ENCODE measurements at regions not wholly inside any gene's neighbourhood (a gene's known extent, or its start where the extent isn't known, plus 50 kb on each side); places are given as distances from the start of the nearest gene placed in this dataset.
"Not testable (repeated sequence)": the region's sequence is repeated elsewhere in the genome, so short reads cannot be mapped to it uniquely, and the experiment has no call there.

DNA sequence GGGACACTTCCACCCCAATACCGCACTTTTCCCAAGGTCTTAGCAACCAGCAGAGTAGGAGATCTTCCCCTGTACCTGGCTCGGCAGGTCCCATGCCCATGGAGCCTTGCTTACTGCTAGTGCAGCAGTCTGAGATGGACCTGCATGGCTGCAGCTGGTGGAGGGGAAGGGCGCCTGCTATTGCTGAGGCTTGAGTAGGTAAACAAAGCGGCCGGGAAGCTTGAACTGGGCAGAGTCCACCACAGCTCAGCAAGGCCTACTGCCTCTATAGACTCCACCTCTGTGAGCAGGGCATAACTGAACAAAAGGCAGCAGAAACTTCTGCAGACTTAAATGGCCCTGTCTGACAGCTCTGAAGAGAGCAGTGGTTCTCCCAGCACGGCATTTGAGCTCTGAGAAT lies 90.4 kb upstream of the ADAMTS18 start:
- H3K4me1 ChIP-seq (replicated peaks in 1 of 2); ATAC-seq (replicated peaks in 6 of 8); H3K4me3 ChIP-seq; H3K27ac ChIP-seq; in situ Hi-C loops (cut with MboI; ENCODE audit: low pct_unique_long_range_greater_than_20kb in 2 of 9, low sequenced_read_pairs in 9 of 9, unreplicated experiment in 9 of 9): not testable (repeated sequence)
- 25 to 100% (median 93%) methylated on average over 2 to 4 of the region's 6 CpGs; no CpG with 5 or more reads in 5 of the 10 experiments for WGBS, 10 experiments

DNA sequence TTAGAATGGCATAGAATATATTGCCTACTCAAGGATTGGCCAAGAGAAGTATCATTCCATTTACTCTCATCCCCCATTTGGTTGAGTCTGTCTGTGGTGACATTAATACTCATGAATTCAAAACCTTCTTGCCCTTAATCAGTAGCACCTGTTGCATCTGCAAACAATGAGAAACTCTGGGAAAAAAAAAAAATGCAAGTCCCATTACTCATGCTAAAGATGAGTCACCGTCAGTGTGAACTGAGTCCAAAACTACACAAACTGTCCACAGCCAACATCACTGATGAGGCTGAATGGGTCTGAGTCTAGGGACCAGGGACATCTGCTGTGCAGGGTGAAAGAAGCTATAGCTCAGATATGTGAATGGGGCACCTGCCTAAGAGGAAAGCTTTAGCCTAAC lies 96.9 kb upstream of the ADAMTS18 start:
- peak in 2 of 8 experiments; percentile 55 to 56 for ATAC-seq (replicated peaks in 6 of 8)
- WGBS, 10 experiments = 0 to 86% (median 42%) methylated on average over 1 of the region's 1 CpG; no CpG with 5 or more reads in 4 of the 10 experiments
- in situ Hi-C loops (cut with MboI; ENCODE audit: low pct_unique_long_range_greater_than_20kb in 2 of 9, low sequenced_read_pairs in 9 of 9, unreplicated experiment in 9 of 9) = no loop called here
- Histone ChIP-seq H3K27ac (no peak overlapping the region), H3K4me3 (no peak overlapping the region), H3K4me1 (replicated peaks in 1 of 2) (peaks cover 4 to 10% of the 10 kb centered on the region in 2 donors)

DNA sequence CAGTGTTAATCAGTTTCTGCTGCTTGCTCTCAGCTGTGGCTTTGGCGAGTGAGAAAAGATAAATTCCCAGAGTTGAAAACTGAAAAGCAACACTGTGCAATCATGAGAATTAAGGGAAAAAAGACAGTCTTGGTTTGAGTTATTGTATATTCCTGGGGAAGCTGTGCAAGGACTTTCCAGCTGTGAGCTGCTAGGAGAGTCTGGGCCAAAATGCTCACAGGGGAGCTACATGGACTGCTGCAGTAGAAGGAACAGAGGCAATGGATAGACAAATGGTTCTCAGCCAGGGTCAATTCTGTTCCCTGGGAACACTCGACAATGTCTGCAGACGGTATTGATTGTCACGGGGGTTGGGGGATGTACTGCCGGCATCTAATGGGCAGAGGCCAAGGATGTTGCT lies 102.0 kb upstream of the ADAMTS18 start:
- in situ Hi-C loops (cut with MboI; ENCODE audit: low pct_unique_long_range_greater_than_20kb in 2 of 9, low sequenced_read_pairs in 9 of 9, unreplicated experiment in 9 of 9) = no loop called here
- Histone ChIP-seq H3K4me1 (replicated peaks in 1 of 2) (peaks cover 12 to 38% of the 10 kb centered on the region in 2 donors), H3K4me3 (no peak overlapping the region), H3K27ac (no peak overlapping the region)
- WGBS, 10 experiments = 12 to 100% (median 63%) methylated on average over 1 to 5 of the region's 5 CpGs; no CpG with 5 or more reads in 2 of the 10 experiments
- ATAC-seq (replicated peaks in 6 of 8) = peak in 2 of 8 experiments; percentile 18 to 49

DNA sequence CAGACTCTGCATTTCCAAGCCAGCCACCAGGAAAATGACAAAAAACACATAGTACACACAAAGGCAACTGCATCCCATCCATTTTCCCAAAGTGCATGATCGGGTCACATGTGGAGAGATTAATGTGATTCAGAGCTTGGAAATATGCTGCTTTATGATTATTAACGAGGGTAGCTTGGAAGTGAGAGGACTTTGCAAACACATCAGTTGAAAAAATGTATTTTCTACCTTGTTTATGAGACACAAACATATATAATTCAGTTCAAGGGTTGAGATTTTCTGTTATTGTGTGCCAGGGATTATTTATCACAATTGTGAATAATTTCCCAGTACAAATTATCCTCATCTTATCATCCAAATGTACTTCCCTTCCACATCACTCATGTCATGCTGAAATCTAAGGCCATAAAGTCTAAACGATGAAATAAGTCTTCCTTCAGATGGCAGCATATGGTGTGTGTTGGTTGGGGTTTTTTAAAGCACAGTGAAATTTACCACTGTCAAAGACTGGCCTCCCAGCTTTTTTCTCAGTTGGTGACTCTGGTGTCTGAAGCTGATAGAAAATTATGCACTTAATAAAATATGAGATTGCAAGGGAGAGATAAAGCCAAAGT lies 104.7 kb upstream of the ADAMTS18 start:
- Histone ChIP-seq H3K27ac (peak overlapping the region in 1 of 2 donors; percentile 3), H3K4me1 (replicated peaks in 1 of 2) (peaks cover 12 to 38% of the 10 kb centered on the region in 2 donors), H3K4me3 (no peak overlapping the region)
- 7 to 80% (median 40%) methylated on average over 1 to 3 of the region's 3 CpGs; no CpG with 5 or more reads in 1 of the 10 experiments for WGBS, 10 experiments
- peak in 5 of 8 experiments; percentile 66 to 86 (median 82) for ATAC-seq (replicated peaks in 6 of 8)
- in situ Hi-C loops (cut with MboI; ENCODE audit: low pct_unique_long_range_greater_than_20kb in 2 of 9, low sequenced_read_pairs in 9 of 9, unreplicated experiment in 9 of 9) = no loop called here

DNA sequence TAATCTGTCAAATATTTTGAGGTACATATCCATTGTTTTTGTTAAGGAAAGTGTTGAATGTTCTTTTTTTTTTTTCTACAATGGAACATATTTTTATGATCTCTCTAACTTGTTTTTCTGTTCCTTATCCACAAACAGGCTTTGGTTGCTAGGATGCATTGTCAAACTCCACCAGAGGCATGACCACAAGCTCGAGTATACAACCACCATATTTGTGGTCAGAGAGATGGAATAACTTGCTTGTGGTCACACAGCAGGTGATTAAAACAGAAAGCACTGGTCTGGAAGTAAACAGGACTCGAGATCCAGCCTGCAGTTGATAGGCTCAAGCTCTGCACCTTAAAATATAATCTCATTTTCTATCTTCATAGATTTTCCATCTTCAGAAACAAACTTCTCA lies 105.8 kb upstream of the ADAMTS18 start:
- Histone ChIP-seq H3K4me1 (replicated peaks in 1 of 2) (peaks cover 12 to 38% of the 10 kb centered on the region in 2 donors), H3K4me3 (no peak overlapping the region), H3K27ac (no peak overlapping the region)
- WGBS, 10 experiments = 0 to 67% (median 57%) methylated on average over 1 to 2 of the region's 2 CpGs; no CpG with 5 or more reads in 1 of the 10 experiments
- in situ Hi-C loops (cut with MboI; ENCODE audit: low pct_unique_long_range_greater_than_20kb in 2 of 9, low sequenced_read_pairs in 9 of 9, unreplicated experiment in 9 of 9) = no loop called here
- ATAC-seq (replicated peaks in 6 of 8) = no peak

DNA sequence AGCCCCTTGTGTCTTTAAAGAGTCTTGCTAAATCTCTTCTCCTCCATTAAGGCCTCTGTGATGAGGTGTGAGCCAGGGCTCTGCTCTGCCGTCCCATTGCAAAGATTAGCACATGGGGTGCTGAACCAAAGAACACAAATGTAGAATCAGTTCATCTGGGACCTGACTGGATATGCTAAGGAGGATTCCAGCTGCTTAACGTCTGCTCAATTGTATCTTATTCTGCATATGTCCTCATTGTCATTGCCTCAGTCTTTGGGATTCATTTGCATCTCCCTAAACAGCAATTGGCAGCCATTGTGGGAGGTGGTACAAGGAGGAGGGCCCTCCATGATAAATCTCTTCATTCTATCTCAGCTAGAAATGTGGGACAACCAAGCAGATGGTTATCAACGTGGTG lies 106.3 kb upstream of the ADAMTS18 start:
- no peak overlapping the region for H3K27ac ChIP-seq

DNA sequence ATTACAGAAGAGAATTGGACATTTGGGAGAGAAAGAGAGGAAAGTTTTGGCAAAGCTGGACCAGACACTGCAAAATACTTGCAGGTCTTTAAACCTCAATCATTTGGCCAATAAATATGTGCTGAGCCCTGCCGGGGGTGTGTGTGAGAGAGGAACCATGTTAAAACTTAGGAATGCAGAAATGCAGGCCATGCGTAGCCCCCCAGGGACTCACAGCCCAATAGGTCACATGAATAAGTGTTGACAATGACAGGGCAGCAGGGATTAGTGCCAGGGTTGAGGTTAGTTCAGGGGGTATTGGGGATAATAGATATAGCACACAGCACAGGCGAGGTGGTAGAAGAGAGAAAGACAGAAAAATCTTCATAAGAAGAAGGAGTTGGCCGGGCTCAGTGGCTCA lies 113.3 kb upstream of the ADAMTS18 start:
- no peak overlapping the region for H3K4me3 ChIP-seq
- WGBS, 10 experiments = 40 to 93% (median 88%) methylated on average over 1 to 4 of the region's 4 CpGs; no CpG with 5 or more reads in 2 of the 10 experiments
- in situ Hi-C loops (cut with MboI; ENCODE audit: low pct_unique_long_range_greater_than_20kb in 2 of 9, low sequenced_read_pairs in 9 of 9, unreplicated experiment in 9 of 9) = no loop called here

More for the DNA sequence above, 106.3 kb upstream of the ADAMTS18 start:
- 0 to 60% (median 35%) methylated on average over 1 to 3 of the region's 3 CpGs; no CpG with 5 or more reads in 2 of the 10 experiments for WGBS, 10 experiments
- in situ Hi-C loops (cut with MboI; ENCODE audit: low pct_unique_long_range_greater_than_20kb in 2 of 9, low sequenced_read_pairs in 9 of 9, unreplicated experiment in 9 of 9) = no loop called here
- no peak for ATAC-seq (replicated peaks in 6 of 8)
- no peak overlapping the region for H3K4me3 ChIP-seq
- H3K4me1 ChIP-seq (replicated peaks in 1 of 2) = peaks cover 12 to 33% of the 10 kb centered on the region in 2 donors

DNA sequence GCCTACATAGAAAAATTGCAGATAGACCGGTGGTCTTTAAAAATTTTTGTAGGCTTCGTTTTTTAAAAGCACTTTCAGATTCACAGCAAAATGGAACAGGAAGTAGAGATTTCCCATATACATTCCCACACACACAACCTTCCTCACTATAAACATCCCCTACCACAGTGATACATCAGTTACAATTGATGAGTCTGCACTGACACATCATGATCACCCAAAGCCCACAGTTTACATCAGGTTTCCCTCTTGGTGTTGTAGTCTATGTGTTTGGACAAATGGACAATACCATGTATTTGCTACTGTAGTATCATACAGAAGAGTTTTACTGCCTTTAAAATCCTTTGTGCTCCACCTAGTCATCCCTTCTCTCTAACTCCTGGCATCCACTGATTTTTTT lies 113.9 kb upstream of the ADAMTS18 start:
- in situ Hi-C loops (cut with MboI; ENCODE audit: low pct_unique_long_range_greater_than_20kb in 2 of 9, low sequenced_read_pairs in 9 of 9, unreplicated experiment in 9 of 9) = no loop called here
- no peak overlapping the region for H3K27ac ChIP-seq
- no peak overlapping the region for H3K4me3 ChIP-seq
- no peaks in the 10 kb centered on the region for H3K4me1 ChIP-seq (replicated peaks in 1 of 2)
- no peak for ATAC-seq (replicated peaks in 6 of 8)
- WGBS, 10 experiments = 0 to 100% (median 74%) methylated on average over 1 to 2 of the region's 2 CpGs; no CpG with 5 or more reads in 2 of the 10 experiments

More for the DNA sequence above, 113.3 kb upstream of the ADAMTS18 start:
- Histone ChIP-seq H3K27ac (no peak overlapping the region), H3K4me1 (replicated peaks in 1 of 2) (no peaks in the 10 kb centered on the region)
- no peak for ATAC-seq (replicated peaks in 6 of 8)

DNA sequence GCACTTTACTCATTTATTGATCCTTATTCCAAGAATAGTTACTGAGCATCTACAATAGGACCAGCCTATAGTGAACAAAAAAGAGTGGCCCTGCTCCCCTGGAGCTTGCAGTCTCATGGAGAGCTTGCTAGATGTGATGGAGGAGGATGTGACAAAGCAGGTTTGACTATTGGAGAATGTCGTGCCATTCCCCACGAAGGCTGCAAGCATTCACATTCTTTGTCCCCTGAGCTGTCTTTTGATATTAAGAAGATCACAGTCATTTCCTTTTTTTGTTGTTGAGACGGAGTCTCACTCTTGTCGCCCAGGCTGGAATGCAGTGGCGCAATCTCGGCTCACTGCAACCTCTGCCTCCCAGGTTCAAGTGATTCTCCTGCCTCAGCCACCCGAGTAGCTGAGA lies 115.0 kb upstream of the ADAMTS18 start:
- in situ Hi-C loops (cut with MboI; ENCODE audit: low pct_unique_long_range_greater_than_20kb in 2 of 9, low sequenced_read_pairs in 9 of 9, unreplicated experiment in 9 of 9) = no loop called here
- 0 to 90% (median 73%) methylated on average over 1 to 6 of the region's 7 CpGs; no CpG with 5 or more reads in 4 of the 10 experiments for WGBS, 10 experiments
- Histone ChIP-seq H3K4me3 (no peak overlapping the region), H3K27ac (no peak overlapping the region), H3K4me1 (replicated peaks in 1 of 2) (no peaks in the 10 kb centered on the region)
- ATAC-seq (replicated peaks in 6 of 8) = no peak

DNA sequence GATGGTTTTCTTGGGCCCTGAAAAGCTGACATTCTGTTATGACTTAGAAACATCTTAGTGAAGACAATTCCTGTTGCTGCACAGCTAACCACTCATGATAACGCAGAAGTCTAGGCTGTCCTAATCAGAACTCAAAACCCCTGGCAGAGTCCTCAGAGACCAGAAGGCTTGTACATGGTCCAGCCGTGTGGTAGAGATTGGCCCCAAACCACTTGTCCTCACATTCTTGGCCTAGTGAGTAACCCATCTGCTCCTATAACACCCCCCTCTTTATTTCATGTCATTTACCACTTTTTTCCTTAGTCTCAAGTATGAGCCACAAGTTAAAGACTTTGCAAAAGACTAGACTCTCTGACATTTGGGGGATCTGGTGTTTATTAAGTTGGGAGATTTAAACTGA lies 116.5 kb upstream of the ADAMTS18 start:
- Histone ChIP-seq H3K4me1 (replicated peaks in 1 of 2) (peaks cover 5 to 6% of the 10 kb centered on the region in 2 donors), H3K4me3 (no peak overlapping the region), H3K27ac (no peak overlapping the region)
- ATAC-seq (replicated peaks in 6 of 8) = no peak
- 10 to 100% (median 90%) methylated on average over 1 to 2 of the region's 2 CpGs; no CpG with 5 or more reads in 2 of the 10 experiments for WGBS, 10 experiments
- in situ Hi-C loops (cut with MboI; ENCODE audit: low pct_unique_long_range_greater_than_20kb in 2 of 9, low sequenced_read_pairs in 9 of 9, unreplicated experiment in 9 of 9) = no loop called here

DNA sequence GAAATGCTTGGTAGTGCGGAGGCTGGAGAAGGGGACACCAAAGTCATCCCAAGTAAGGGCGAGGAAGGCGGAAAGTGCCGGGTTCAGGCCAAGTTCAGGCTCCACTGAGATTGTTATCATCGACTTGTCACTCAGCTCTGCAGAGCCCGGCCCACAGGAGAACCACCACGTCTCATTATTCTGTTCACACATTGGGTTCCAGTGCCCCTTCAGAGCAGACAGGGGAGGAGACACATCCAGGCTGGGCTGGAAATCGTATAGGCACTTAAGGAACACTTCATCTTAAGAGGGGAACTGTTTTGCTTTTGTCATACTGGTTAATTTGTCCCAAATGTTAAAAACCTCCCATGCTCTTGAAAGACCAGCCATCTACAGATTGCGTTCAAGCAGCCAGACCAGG lies 118.3 kb upstream of the ADAMTS18 start:
- no peak overlapping the region for H3K4me3 ChIP-seq

DNA sequence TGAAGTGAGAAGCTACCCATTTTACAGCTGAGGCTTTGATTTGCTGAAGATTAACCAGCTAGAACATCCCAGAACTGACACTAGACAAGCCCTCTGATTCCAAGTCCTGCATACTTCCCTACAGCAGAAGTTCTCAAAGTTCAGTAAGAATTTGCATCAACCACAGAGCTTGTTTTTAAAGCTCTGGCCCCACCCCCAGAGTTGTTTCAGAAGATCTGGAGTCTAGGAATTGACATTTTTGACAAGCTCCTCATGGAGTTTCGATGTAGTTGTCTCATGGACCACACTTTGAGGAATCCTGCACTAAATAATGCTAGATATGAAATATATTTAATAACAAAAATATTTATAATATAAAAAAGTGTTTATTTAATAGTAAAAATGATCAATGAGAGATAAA lies 120.3 kb upstream of the ADAMTS18 start:
- 0 to 100% (median 80%) methylated on average over 1 of the region's 1 CpG; no CpG with 5 or more reads in 5 of the 10 experiments for WGBS, 10 experiments
- peaks cover 5 to 6% of the 10 kb centered on the region in 2 donors for H3K4me1 ChIP-seq (replicated peaks in 1 of 2)
- H3K4me3 ChIP-seq = no peak overlapping the region
- no peak for ATAC-seq (replicated peaks in 6 of 8)
- H3K27ac ChIP-seq = no peak overlapping the region
- in situ Hi-C loops (cut with MboI; ENCODE audit: low pct_unique_long_range_greater_than_20kb in 2 of 9, low sequenced_read_pairs in 9 of 9, unreplicated experiment in 9 of 9) = no loop called here

More for the DNA sequence above, 118.3 kb upstream of the ADAMTS18 start:
- 58 to 100% (median 85%) methylated on average over 1 to 9 of the region's 9 CpGs; no CpG with 5 or more reads in 4 of the 10 experiments for WGBS, 10 experiments
- peak in 1 of 8 experiments; percentile 30 for ATAC-seq (replicated peaks in 6 of 8)
- in situ Hi-C loops (cut with MboI; ENCODE audit: low pct_unique_long_range_greater_than_20kb in 2 of 9, low sequenced_read_pairs in 9 of 9, unreplicated experiment in 9 of 9) = no loop called here
- no peak overlapping the region for H3K27ac ChIP-seq
- peaks cover 5 to 6% of the 10 kb centered on the region in 2 donors for H3K4me1 ChIP-seq (replicated peaks in 1 of 2)

DNA sequence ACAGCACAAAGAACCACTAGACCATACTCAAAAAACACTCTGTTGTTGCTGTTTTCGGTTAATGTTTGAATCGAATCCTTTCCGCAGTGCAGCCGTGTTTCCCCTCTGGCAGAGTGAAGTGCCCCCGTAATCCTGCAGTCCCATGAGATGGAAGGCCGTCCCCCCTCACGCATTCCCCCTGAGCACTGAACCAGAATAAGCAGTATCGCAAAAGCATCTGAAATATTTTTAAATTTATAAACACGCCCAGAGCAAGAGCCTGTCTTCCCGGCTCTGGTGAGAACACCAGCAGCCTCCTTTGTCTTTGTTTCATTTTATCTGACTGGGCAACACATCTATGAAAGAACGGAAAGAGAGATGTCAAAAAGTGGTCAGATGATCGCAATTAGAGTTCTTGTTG lies 121.0 kb upstream of the ADAMTS18 start:
- in situ Hi-C loops (cut with MboI; ENCODE audit: low pct_unique_long_range_greater_than_20kb in 2 of 9, low sequenced_read_pairs in 9 of 9, unreplicated experiment in 9 of 9) = no loop called here
- WGBS, 10 experiments = 24 to 93% (median 85%) methylated on average over 1 to 8 of the region's 12 CpGs
- peak in 3 of 8 experiments; percentile 21 to 42 (median 38) for ATAC-seq (replicated peaks in 6 of 8)
- H3K27ac ChIP-seq = no peak overlapping the region
- H3K4me1 ChIP-seq (replicated peaks in 1 of 2) = peaks cover 5 to 6% of the 10 kb centered on the region in 2 donors
- H3K4me3 ChIP-seq = no peak overlapping the region

Measured in motor neuron (in vitro differentiated cells).